B cell (primary cell): ENCODE measurements at regions not wholly inside any gene's neighbourhood (a gene's known extent, or its start where the extent isn't known, plus 50 kb on each side); places are given as distances from the start of the nearest gene placed in this dataset.

ENCODE experiments used
- ATAC-seq: fragments of 200-7000 bp; cut with Tn5 transposase; one replicate; pipeline ENCODE4 v1.10.0; 2021; ENCODE audit warnings: low read depth, mild to moderate bottlenecking, moderate number of reproducible peaks, moderate library complexity
- CTCF ChIA-PET: fragments of 350-600 bp; sonication (Branson Sonifier 250); formaldehyde crosslinking; loops from one replicate; lab custom pipeline; 2021; ENCODE audit warnings: antibody characterized with exemption, inconsistent platforms; lab: Charles Lee
- POLR2A ChIA-PET: fragments of 350-600 bp; sonication (Branson Sonifier 250); formaldehyde crosslinking; loops from one replicate; lab custom pipeline; 2021; ENCODE audit warnings: antibody characterized with exemption; lab: Charles Lee
- DNase-seq: peaks from one replicate; pipeline ENCODE4 v3.0.0; 2013
- H2AFZ ChIP-seq: 2 replicates; pipeline ENCODE4 v1.6.1; 2012; ENCODE audit warnings: mild to moderate bottlenecking, low read depth, low read length; ENCODE audit not compliant: insufficient read depth, poor library complexity, severe bottlenecking
- H3K27ac ChIP-seq, 2 donors: 1 replicate in 1 of 2; 2 replicates in 1 of 2; pipeline ENCODE4 v1.5.1; 2012 to 2013; ENCODE audit warnings: low read length in 2 of 2, mild to moderate bottlenecking in 2 of 2, moderate library complexity in 1 of 2
- H3K27me3 ChIP-seq, 4 experiments: fragments of 200-600 bp in 1 of 4; sonication (generic) in 1 of 4; replicated peaks in 1 of 4; 1 replicate in 2 of 4; 2 replicates in 2 of 4; pipeline versions ENCODE4 v1.6.1 to v1.7.0; 2013 to 2016; ENCODE audit warnings: low read length in 3 of 4, mild to moderate bottlenecking in 2 of 4, mixed read lengths in 1 of 4, moderate library complexity in 1 of 4; ENCODE audit not compliant: insufficient read depth in 4 of 4, control insufficient read depth in 3 of 4; ENCODE audit errors: control extremely low read depth in 1 of 4
- H3K36me3 ChIP-seq, 2 experiments: replicated peaks in 1 of 2; 1 replicate in 1 of 2; 2 replicates in 1 of 2; pipeline versions ENCODE4 v1.6.1 to v1.7.1; 2013; ENCODE audit warnings: low read length in 1 of 2; ENCODE audit not compliant: insufficient read depth in 2 of 2, control insufficient read depth in 1 of 2; ENCODE audit errors: control extremely low read depth in 1 of 2, extremely low read depth in 1 of 2
- H3K4me1 ChIP-seq, 2 donors: fragments of 200-600 bp in 1 of 2; sonication (generic) in 1 of 2; 1 replicate in 1 of 2; 2 replicates in 1 of 2; pipeline versions ENCODE4 v1.5.1 to v1.6.1; 2013 to 2017; ENCODE audit warnings: low read length in 2 of 2; ENCODE audit not compliant: control insufficient read depth in 2 of 2, insufficient read depth in 2 of 2
- H3K4me2 ChIP-seq: replicated peaks from 2 replicates; pipeline ENCODE3; 2012; ENCODE audit warnings: mild to moderate bottlenecking, low read depth, low read length; ENCODE audit not compliant: poor library complexity, severe bottlenecking
- H3K4me3 ChIP-seq, 5 experiments: fragments of 200-600 bp in 1 of 5; sonication (generic) in 1 of 5; 1 replicate in 3 of 5; 2 replicates in 2 of 5; pipeline versions ENCODE4 v1.5.1 to v1.7.0; 2011 to 2016; ENCODE audit warnings: low read length in 4 of 5, mild to moderate bottlenecking in 4 of 5, low read depth in 2 of 5, control low read depth in 1 of 5, moderate library complexity in 1 of 5; ENCODE audit not compliant: insufficient read depth in 1 of 5; ENCODE audit errors: control extremely low read depth in 1 of 5, extremely low read depth in 1 of 5
- H3K79me2 ChIP-seq: fragments of 200-600 bp; sonication (generic); one replicate; pipeline ENCODE4 v1.6.0; 2016; ENCODE audit warnings: low read length; ENCODE audit not compliant: control insufficient read depth, insufficient read depth
- H3K9ac ChIP-seq: fragments of 200-600 bp; sonication (generic); 2 replicates; pipeline ENCODE4 v1.6.1; 2017; ENCODE audit warnings: mild to moderate bottlenecking, low read length, moderate library complexity
- H3K9me3 ChIP-seq, 3 donors: one replicate each; pipeline versions ENCODE4 v1.6.1 to v1.7.1; 2013; ENCODE audit warnings: low read length in 2 of 3; ENCODE audit not compliant: control insufficient read depth in 2 of 3, insufficient read depth in 1 of 3; ENCODE audit errors: control extremely low read depth in 1 of 3
- H4K20me1 ChIP-seq: 2 replicates; pipeline ENCODE4 v1.6.0; 2012; ENCODE audit warnings: mild to moderate bottlenecking, low read length; ENCODE audit not compliant: insufficient read depth, control insufficient read depth, poor library complexity, severe bottlenecking
- H3K27ac Mint-ChIP-seq: one replicate; pipeline ENCODE4 v1.8.0; 2021; ENCODE audit warnings: mixed read lengths
- H3K27me3 Mint-ChIP-seq: one replicate; pipeline ENCODE4 v1.8.0; 2021; ENCODE audit warnings: mixed read lengths
- H3K4me1 Mint-ChIP-seq: one replicate; pipeline ENCODE4 v1.8.0; 2021; ENCODE audit warnings: mixed read lengths
- H3K4me3 Mint-ChIP-seq: one replicate; pipeline ENCODE4 v1.8.0; 2021; ENCODE audit warnings: mixed read lengths
- H3K9me3 Mint-ChIP-seq: one replicate; pipeline ENCODE4 v1.8.0; 2022; ENCODE audit warnings: mixed read lengths; ENCODE audit not compliant: insufficient read depth
- EZH2 ChIP-seq: IDR thresholded peaks from 2 replicates; pipeline ENCODE4 v1.6.1; 2012; ENCODE audit warnings: borderline replicate concordance, low read depth, mild to moderate bottlenecking, moderate library complexity, low read length; ENCODE audit not compliant: insufficient read depth, poor library complexity, severe bottlenecking
- WGBS: methylation state at CpG from one replicate; pipeline ENCODE4 v1.1.5; 2013; ENCODE audit warnings: missing lambda C conversion rate; ENCODE audit not compliant: insufficient coverage; 5-methylcytosine and 5-hydroxymethylcytosine counted together
- intact Hi-C: fragments of 100-400 bp; cut with micrococcal nuclease; formaldehyde crosslinking; loops from one replicate; pipeline ENCODE4 v1.10.0; 2022
- TF ChIP-seq, protein P1 (sequence below): fragments of 200-600 bp; IDR thresholded peaks from one replicate; pipeline ENCODE4 v1.8.0; 2022; ENCODE audit warnings: antibody characterized with exemption, mild to moderate bottlenecking

DNA sequence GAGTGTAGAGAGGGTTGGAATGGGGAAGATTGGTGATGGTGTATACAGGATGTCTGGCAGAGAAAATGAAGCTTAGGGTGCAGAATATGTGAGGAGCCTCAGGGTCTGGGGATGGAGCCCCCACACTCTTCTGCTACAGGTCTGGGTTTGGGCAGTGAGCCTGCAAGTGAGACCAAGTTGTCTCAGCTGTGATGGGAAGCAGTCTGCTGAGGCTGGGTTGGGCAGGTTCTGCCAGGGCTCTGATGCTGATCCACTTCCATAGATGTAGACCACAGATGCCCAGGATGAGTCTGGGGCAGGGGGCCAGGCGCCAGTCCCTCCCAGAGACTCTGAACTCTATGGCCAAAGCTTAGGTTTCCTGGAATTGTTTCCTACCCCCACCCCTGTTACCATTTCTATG lies 516.9 kb downstream of the PTPRU start:
- ChIA-PET CTCF (no interaction called here), POLR2A (no interaction called here)
- Histone ChIP-seq H3K27me3 (peaks cover 0 to 6% (median 0%) of the 10 kb centered on the region in 4 experiments), H2AFZ (no peak overlapping the region), H3K79me2 (no peaks in the 10 kb centered on the region), H3K4me3 (no peak overlapping the region), H3K27ac (no peak overlapping the region), H3K36me3 (no peaks in the 10 kb centered on the region), H3K9me3 (no peaks in the 10 kb centered on the region), H4K20me1 (no peaks in the 10 kb centered on the region), H3K4me1 (no peaks in the 10 kb centered on the region), H3K4me2 (no peak overlapping the region), H3K9ac (no peak overlapping the region)
- intact Hi-C loops = no loop called here
- no peak overlapping the region for H3K4me3 Mint-ChIP-seq
- TF ChIP-seq EZH2 = no peak
- TF ChIP-seq, protein P1, sequence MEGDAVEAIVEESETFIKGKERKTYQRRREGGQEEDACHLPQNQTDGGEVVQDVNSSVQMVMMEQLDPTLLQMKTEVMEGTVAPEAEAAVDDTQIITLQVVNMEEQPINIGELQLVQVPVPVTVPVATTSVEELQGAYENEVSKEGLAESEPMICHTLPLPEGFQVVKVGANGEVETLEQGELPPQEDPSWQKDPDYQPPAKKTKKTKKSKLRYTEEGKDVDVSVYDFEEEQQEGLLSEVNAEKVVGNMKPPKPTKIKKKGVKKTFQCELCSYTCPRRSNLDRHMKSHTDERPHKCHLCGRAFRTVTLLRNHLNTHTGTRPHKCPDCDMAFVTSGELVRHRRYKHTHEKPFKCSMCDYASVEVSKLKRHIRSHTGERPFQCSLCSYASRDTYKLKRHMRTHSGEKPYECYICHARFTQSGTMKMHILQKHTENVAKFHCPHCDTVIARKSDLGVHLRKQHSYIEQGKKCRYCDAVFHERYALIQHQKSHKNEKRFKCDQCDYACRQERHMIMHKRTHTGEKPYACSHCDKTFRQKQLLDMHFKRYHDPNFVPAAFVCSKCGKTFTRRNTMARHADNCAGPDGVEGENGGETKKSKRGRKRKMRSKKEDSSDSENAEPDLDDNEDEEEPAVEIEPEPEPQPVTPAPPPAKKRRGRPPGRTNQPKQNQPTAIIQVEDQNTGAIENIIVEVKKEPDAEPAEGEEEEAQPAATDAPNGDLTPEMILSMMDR = no peak
- no peak for DNase-seq
- WGBS = 20% methylated on average over 1 of the region's 1 CpG
- no peak for ATAC-seq
- H3K9me3 Mint-ChIP-seq = no peaks in the 10 kb centered on the region
- H3K4me1 Mint-ChIP-seq = no peaks in the 10 kb centered on the region
- no peak overlapping the region for H3K27ac Mint-ChIP-seq
- H3K27me3 Mint-ChIP-seq = peaks cover 7% of the 10 kb centered on the region

DNA sequence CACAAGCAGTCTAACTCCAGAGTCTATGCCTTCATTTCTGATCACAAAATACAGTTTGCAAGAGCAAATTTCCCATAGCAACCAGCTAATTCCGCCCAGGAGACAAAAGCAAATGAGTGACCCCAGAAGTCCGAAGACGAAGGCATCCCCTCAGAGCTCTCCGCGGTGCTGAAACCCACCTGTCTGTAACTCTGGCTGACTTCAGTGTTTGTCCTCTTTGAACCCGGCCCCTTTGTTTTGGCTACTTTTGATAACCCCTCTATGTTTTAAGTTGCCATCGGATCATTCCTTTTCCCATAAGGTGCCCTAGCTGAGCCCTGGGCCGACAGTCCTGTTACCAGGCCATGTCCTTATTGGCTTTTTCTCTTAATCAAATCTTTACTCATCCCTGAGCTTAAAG lies 515.8 kb downstream of the PTPRU start:
- intact Hi-C loops = no loop called here
- no peak overlapping the region for H3K4me2 ChIP-seq
- 37% methylated on average over 8 of the region's 8 CpGs for whole genome bisulfite sequencing
- ChIA-PET POLR2A (no interaction called here), CTCF (no interaction called here)
- Mint-ChIP-seq H3K27ac (no peak overlapping the region), H3K27me3 (peaks cover 10% of the 10 kb centered on the region), H3K4me3 (no peak overlapping the region), H3K4me1 (no peaks in the 10 kb centered on the region), H3K9me3 (no peaks in the 10 kb centered on the region)
- H3K4me3 ChIP-seq = no peak overlapping the region
- no peak overlapping the region for H3K27ac ChIP-seq
- no peaks in the 10 kb centered on the region for H4K20me1 ChIP-seq
- peaks cover 0 to 6% (median 0%) of the 10 kb centered on the region in 4 experiments for H3K27me3 ChIP-seq
- TF ChIP-seq EZH2 = no peak
- TF ChIP-seq, protein P1 = no peak
- ATAC-seq = no peak
- no peaks in the 10 kb centered on the region for H3K4me1 ChIP-seq
- DNase-seq = no peak
- no peak overlapping the region for H3K9ac ChIP-seq
- H2AFZ ChIP-seq = no peak overlapping the region
- H3K36me3 ChIP-seq = no peaks in the 10 kb centered on the region
- H3K9me3 ChIP-seq = no peaks in the 10 kb centered on the region
- no peaks in the 10 kb centered on the region for H3K79me2 ChIP-seq
